ENCODE measurements at regions not wholly inside any gene's neighbourhood (a gene's known extent, or its start where the extent isn't known, plus 50 kb on each side); places are given as distances from the start of the nearest gene placed in this dataset.

GRCh38 chr18:76720683-76721082 is 101.7 kb upstream of the ZNF236 start:
- H3K27ac ChIP-seq: no peak overlapping the region
- TF ChIP-seq, protein P1, sequence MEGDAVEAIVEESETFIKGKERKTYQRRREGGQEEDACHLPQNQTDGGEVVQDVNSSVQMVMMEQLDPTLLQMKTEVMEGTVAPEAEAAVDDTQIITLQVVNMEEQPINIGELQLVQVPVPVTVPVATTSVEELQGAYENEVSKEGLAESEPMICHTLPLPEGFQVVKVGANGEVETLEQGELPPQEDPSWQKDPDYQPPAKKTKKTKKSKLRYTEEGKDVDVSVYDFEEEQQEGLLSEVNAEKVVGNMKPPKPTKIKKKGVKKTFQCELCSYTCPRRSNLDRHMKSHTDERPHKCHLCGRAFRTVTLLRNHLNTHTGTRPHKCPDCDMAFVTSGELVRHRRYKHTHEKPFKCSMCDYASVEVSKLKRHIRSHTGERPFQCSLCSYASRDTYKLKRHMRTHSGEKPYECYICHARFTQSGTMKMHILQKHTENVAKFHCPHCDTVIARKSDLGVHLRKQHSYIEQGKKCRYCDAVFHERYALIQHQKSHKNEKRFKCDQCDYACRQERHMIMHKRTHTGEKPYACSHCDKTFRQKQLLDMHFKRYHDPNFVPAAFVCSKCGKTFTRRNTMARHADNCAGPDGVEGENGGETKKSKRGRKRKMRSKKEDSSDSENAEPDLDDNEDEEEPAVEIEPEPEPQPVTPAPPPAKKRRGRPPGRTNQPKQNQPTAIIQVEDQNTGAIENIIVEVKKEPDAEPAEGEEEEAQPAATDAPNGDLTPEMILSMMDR (conservative IDR thresholded peaks at IDR 0.05): no peak
- TF ChIP-seq ZFX (IDR thresholded peaks at IDR 0.05): no peak

GRCh38 chr18:76715012-76715610 is 107.2 kb upstream of the ZNF236 start:
- TF ChIP-seq, protein P1 (conservative IDR thresholded peaks at IDR 0.05): no peak
- H3K27ac ChIP-seq: no peak overlapping the region

DNA sequence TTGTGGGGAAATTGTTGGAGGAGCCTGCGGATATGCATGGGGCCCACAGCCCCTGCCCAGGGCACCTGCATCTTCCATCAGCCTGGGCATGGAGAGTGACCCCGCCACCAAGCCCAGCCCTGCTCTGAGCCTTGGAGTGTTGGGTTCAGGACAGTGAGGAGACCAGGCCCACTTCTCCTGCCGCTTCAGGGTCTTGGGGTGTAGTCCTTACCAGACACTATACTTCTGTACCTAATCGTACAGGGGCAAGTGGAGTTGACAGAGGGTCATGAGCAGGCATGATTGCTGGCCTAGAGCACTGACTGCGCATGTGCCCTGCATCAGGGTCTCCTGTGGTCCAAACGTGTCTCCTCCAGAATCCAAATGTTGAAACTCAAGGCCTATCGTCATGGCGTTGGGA is 108.9 kb upstream of the ZNF236 start:
- H3K27ac ChIP-seq: no peak overlapping the region
- TF ChIP-seq, protein P1 (conservative IDR thresholded peaks at IDR 0.05): no peak

- H3K27ac ChIP-seq: no peak overlapping the region
- no peak for TF ChIP-seq ZFX (IDR thresholded peaks at IDR 0.05)
- TF ChIP-seq, protein P1 (conservative IDR thresholded peaks at IDR 0.05): no peak
Observed at GRCh38 chr18:76712511-76713140, 109.7 kb upstream of the ZNF236 start.

DNA sequence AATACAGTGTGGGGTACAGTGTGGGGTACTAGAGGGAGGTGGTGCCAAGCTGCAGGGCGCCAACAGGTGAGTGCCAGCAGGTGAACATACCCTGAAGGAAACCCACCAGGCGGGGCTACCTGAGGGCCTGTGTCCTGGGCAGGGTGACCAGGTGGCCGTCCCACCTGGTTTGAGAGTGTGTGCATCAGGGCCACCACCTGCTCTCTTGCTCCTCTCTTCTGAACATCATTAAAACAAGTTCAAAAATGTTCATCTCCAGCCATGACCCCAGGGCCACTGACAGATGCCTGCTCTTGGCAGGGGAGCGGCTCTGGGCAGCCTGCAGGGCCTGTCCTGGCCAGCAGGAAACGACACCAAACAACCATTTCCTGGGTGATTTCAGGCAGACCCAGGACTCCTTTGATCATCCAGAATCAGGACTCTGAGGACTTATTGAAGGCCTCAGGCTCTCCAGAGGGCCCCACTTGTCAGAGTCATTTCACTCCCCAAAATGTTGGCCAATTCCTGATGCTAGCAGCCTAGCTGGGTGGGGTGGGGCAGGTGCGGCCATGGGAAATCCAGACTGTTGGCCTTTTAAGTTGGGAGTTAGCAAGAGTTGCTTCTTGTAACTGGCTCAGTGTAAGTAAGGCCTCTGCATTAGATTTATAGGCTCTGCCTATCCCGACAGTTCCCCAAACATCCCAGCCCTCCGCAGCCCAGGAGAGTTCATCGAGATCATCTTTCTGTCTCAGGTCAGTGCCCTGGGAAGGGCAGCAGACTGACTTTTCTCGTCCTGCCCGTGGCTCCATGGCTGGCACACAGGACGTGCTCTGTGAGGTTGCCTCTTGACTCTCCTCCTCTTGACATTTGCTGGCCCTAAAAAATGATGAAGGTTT is 111.5 kb upstream of the ZNF236 start:
- TF ChIP-seq, protein P1 (conservative IDR thresholded peaks at IDR 0.05): no peak
- TF ChIP-seq ZFX (IDR thresholded peaks at IDR 0.05): no peak
- H3K27ac ChIP-seq: no peak overlapping the region

GRCh38 chr18:76709659-76710645 is 112.4 kb upstream of the ZNF236 start:
- TF ChIP-seq, protein P1 (conservative IDR thresholded peaks at IDR 0.05): peak; percentile 89
- no peak for TF ChIP-seq ZFX (IDR thresholded peaks at IDR 0.05)
- no peak overlapping the region for H3K27ac ChIP-seq

All from C4-2B (cell line).